NCI-H2196 (cell line): ENCODE measurements at regions not wholly inside any gene's neighbourhood (a gene's known extent, or its start where the extent isn't known, plus 50 kb on each side); places are given as distances from the start of the nearest gene placed in this dataset.

ENCODE experiments used
- DNase-seq: peaks from one replicate; lab custom pipeline; 2025; ENCODE audit not compliant: unreplicated experiment; lab: John Stamatoyannopoulos, UW

DNA sequence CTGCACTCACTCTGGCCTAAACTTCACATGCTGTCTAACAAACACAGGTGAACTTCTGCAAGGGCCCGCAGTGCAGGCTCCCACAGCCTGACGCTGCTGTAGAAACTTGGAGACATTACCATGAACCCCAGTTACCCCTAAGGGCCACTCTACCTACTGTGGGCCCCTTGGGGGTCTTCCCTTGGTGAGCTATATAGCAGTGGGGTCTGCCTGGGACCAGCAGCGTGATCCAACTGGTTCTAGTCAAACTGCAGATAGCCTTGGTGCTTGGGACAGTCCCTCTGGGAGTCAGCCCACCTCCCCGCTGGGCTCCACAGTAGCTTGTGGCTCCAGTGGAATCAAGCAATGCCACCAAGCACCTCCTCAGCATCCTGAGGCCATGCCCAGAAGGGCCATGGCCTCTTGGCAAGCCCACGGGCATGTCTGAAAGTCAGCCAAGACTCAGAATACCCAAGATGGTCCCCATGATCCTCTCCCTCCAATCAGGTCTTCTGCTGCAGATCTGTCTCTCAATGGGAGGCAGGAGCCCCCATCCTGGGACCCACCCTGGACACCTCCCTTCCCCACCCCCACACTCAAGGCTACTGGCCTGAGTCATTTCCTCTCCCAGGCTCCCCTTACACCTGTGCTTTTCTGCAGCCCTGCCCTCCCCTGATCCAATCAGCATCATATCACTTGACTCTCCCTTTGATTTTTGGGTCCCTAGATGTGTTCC is 230.0 kb upstream of the IRX1 start:
- no peak for DNase-seq

DNA sequence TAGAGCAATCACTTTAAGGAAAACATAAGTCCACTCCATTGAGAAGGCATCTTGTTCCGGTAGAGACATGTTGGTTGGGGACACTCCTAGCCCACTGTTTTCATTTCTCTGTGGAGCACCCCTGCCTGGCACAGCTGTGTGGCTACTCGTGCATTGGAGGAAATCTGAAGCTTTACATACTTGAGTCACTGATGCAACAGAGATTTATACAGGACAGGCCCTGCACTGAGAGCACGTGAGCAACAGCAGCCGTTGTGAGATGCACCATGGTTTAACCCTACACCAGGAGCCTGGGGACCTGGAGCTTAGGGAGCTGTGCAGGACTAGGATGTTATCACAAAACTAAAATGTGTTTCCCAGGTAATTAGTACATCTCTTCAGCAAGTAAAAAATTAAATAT is 230.7 kb upstream of the IRX1 start:
- DNase-seq = no peak

GRCh38 chr5:3364433-3364832 is 231.2 kb upstream of the IRX1 start:
- DNase-seq = no peak

DNA sequence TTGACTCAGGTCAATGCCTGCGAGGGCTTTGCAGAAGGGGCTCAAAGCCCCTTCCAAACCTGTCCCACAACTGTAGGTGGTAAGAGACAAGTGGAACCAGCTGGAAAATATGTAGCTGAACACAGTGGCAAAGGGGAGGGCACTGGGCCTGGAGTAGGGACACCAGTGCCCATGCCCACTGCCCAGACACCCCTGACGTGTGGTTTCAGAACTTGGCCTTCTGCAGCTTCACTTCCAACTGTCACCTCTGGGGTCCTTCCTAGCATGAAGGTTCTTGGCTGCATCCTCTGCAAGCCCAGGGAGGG is 233.1 kb upstream of the IRX1 start:
- no peak for DNase-seq

DNA sequence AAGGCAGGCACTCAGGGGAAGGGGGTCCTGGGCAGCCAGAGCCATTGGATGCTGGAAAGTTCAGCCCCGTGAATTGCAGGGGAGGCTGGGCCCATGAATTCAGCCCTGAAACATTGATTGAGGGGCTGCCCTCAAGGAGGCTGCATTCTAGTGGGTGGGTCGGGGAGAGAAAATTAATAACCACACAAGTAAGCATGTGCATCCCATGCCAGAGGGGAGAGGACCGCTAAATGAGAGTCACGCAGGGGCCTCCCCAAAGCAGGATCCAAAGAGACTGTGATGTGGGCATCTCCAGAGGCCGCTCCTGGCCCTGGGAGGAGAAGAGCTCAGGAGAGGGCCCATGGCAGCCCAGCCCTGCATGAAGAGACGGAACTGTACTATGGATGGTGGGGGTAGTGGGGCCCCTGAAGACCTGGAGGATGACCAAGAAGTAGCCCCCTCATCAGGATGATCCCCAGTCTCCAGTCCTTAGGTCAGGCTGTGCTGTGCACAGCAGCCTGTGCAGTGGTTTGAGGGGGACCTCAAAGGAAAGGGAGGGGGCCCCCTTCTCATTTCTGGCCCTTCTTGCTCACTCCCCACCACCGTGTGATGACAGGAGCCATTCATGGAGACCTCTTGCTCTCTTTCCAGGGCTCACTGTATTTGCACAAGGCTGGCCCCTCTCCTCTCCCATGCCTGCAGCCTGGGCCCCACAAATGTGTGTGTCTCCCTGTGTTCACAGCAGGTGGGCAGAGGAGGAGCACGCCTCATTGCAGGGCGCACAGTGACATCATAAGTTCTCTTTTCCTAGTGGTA is 233.6 kb upstream of the IRX1 start:
- no peak for DNase-seq

GRCh38 chr5:3359642-3360041 is 236.0 kb upstream of the IRX1 start:
- DNase-seq = no peak

DNA sequence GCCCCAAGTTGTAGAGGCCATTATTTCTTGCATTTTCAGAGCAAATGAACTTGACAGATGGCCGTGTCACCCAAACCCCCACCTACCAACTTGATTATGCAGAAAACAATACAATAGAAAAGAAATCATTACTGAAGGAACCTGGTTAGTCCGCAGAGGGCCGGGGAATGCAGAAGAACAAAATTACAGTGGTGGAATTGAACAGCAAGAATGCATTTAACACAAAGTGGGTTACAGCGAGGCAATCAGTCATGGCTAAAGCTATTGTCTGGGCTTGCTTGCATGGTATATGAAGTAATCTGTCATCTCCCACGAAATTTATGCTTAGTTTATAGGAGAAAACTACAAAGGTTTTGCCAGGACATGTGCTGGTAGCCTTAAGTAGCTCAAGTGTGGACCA is 238.3 kb upstream of the IRX1 start:
- DNase-seq = no peak

- no peak for DNase-seq
Observed at GRCh38 chr5:3356016-3356415, 239.6 kb upstream of the IRX1 start.

DNA sequence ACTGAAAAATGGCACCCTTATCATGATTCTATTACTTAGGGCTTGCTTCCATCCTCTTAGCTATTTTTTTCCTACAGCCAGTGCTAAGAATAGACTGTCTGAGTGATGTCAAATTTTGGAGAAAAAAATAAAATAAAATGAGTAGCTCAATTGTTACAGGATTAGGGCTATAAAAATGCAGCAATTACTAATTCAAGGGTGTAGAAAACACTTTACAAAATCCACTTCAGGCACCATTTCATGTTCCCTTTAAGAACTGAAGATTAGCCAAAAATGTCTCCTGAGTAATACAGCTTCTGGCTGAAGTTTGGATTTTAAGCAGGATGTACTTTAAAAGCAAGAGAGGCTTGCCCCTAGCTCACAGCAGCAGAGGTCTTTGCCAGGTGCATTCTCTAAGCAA is 240.5 kb upstream of the IRX1 start:
- no peak for DNase-seq

GRCh38 chr5:3354606-3355005 is 241.0 kb upstream of the IRX1 start:
- DNase-seq = no peak

DNA sequence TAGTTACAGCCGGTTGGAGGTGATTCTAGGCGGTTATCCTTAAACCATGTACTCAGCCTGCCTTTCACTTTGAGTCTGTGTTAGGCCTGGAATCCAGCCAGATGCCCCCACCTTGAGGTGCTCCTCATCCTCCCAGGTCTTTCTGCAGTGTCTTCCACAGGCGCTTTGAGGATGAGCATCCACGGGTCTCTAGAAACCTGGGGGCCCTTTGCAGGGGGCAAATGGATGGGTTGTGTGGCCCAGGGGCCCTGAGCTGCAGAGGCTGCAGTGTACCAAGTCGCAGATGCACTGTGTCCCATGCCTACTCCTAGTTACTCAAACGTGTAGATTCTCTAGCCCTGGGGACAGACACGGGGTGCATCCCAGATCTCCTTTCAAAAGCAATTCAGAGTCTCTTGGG is 242.1 kb upstream of the IRX1 start:
- no peak for DNase-seq

- no peak for DNase-seq
Observed at GRCh38 chr5:3352711-3353110, 242.9 kb upstream of the IRX1 start.

DNA sequence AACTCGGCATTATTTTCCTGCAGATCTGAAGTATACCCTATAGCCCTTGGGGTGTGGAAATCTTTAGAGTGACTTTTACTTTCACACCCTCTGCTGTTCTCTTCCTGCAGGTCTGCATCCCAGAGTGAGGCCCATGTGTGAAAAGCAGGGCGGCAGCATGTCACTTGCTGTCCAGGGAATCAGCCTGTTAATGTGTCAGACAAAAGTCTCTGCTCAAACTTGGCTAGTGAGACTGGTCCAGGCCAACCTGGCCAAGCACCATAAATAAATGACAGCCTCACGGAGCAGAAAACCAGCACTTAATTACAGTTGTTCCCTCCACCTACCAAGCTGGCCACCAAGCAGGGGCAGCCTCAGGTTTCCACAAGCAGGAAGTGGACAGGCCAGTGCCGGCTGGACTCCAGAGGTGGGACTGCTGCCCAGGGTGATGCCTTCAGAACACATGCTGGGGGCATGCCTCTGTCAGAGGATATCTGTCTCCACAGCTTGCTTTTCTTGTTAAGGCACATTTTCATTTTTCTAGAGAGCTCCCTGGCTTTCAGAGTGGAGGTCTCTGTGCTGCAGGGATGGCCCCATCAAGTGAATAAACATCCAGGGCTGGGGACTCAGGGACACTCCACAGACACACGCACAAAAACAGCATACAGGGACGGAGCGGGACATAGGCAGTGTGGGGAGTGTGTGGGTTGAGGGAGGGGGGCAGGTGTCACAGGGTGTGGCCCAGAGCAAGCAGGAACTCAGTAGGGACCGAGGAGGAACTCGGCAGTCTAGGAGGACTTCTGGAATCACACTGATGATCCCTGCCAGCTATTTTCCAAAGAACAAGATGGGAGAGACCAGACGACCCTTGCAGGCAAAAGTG is 243.8 kb upstream of the IRX1 start:
- no peak for DNase-seq

DNA sequence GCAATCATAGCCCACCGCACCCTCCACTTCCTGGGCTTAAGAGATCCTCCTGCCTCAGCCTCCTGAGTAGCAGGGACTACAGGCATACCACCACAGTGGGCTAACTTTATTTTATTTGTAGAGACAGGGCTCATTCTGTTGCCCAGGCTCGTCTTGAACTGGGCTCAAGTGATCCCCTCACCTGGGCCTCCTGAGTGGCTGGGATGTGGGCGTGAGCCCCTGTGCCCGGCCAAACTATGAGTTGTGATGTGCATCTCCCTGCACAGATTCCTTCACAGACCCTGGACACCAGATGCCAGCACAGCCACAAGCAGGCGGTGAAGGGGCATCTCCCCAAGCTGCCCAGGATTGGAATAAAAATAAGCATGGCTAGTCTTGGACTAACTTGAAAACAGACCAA is 244.9 kb upstream of the IRX1 start:
- no peak for DNase-seq

DNA sequence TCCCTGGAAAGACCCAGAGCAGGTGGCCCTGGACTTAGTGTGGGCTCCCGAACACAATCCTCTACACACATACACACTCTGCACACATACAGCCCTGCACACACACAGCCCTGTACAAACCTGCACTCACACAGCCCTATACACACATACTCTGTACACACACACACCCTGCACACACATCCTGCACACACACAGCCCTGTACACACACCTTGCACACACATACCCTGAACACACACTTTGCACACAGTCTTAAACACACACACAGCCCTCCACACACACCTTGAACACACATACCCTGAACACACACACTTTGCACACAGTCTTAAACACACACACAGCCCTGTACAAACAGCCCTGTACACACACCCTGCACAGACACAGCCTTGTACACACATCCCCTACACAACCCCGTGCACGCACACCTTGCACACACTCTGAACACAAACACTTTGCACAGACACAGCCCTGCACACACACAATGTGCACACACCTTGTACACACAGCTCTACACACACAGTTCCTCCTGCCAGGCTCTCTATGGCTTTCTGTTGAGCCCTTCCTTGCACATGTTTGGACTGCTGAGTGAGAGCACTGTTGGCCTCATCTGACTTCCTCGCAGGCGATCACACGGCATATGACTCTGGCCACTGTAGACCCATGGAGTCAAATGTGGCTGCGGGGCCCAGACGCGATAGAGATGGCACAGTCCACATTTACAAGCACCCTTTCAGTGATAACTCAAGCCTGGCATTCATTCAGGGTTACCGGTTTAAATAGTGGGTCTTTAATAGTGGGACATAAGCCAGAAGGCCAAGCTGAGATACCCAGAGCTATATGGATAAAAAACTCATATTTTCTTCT is 245.7 kb upstream of the IRX1 start:
- DNase-seq = no peak

DNA sequence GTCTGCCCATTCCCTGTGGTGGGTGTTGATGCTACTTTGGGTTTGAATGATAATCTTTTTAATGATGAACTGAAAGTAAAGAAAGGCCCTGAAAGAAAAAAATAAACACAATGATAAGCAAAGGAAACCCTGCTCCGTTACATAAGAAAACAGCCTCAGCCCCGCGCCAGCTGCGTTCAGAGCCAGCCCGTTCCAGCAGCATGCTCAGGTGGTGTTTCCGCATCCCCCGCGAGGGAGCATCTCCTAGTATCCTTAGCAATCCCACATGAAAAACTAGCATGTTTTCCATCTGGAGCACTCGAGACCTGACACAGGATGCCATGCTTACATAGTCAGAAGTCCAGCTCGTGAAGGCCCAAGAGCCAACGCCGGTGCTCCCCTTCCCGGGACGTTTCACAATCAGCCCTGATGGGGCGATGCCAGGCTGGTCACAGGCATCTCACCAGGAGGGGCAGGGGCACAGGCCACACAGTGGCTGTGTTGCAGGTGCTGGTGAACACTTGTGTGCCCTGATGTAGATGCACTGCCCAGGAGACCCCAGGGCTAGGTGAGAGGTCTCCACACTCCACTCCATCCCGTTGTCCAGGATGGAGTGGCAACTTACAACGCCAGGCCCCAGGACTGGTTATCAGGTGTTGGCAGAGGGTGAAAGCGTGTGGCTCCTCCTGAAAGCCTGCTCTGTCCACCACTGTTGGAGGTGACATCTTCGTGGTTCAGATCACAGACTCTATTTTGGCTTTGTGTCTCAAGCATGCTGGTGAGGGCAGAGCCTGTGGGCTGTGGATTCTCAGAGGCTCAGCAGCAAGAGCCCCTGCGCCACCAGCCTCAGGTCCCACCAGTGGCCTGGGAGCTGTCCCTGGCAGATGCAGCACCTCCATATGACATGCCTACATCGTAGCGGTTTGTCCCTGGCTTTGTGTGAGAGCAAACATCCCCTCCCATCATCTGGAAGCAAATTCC is 246.8 kb upstream of the IRX1 start:
- no peak for DNase-seq

GRCh38 chr5:3347741-3348140 is 247.9 kb upstream of the IRX1 start:
- no peak for DNase-seq

GRCh38 chr5:3346111-3346820 is 249.4 kb upstream of the IRX1 start:
- DNase-seq = no peak

DNA sequence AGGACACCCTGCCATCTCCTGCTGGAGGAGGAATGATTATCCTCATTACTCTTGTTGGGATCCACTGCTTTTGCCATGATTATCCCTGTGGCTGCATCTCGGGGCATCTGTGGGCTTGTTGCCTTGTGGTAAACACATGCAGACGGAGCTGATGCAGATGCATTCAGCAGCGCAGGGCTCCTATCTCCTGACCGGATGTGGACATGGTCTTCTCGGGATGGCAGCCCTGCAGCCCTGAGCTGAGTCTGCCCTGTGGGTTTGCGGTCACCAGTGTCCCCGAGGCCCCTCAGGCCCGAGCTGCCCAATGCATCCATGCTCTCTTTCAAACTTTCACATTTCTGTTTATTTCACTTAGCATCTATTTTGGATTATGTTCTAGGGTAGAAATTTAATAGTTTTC is 250.4 kb upstream of the IRX1 start:
- DNase-seq = no peak
